ENCODE measurements at regions not wholly inside any gene's neighbourhood (a gene's known extent, or its start where the extent isn't known, plus 50 kb on each side); places are given as distances from the start of the nearest gene placed in this dataset.

DNA sequence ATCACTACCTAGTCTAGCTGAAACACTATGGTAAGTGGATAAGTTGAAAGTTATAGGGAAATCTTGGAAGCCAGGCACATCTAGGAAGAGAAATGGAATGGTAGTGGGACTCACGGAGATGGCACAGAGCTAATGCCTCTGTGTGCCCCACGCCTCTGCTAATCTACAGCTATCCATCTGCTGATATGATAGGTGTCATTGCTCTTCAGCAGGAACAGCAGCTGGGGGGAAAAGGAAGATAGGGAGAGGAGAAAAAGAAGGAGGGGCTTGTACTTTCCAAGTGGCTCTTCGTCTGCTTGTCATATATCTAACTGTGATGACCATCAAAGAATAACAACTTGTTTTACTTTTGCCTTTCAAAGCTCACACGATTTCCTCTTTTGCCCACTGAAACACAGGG lies 1199.1 kb upstream of the SORCS1 start (continued):
- TF ChIP-seq GATA3 (IDR thresholded peaks at IDR 0.05; ENCODE audit: borderline replicate concordance): no peak

- no peaks in the 10 kb centered on the region for H3K4me1 ChIP-seq
- H3K9me3 ChIP-seq: no peaks in the 10 kb centered on the region
- ChIA-PET CTCF (no interaction called here), POLR2A (no interaction called here)
- H3K27ac ChIP-seq: no peak overlapping the region
- DNase-seq (ENCODE audit: low read depth in 1 of 2, low spot score in 1 of 2): no peak
- 30% methylated on average over 1 of the region's 1 CpG for WGBS (ENCODE audit: missing lambda C conversion rate)
- no peak overlapping the region for H3K4me3 ChIP-seq
- no peak overlapping the region for H3K4me2 ChIP-seq
- no peak for ATAC-seq
- TF ChIP-seq TP53 (CRISPR knock-in tag; IDR thresholded peaks at IDR 0.05) (no peak), HES2 (IDR thresholded peaks at IDR 0.05) (no peak), CHD4 (IDR thresholded peaks at IDR 0.05; ENCODE audit: borderline replicate concordance) (no peak), HEYL (CRISPR knock-in tag; IDR thresholded peaks at IDR 0.05) (no peak), RAD21 (conservative IDR thresholded peaks at IDR 0.05 in 1 of 2, IDR thresholded peaks at IDR 0.05 in 1 of 2) (no peak)
- TF ChIP-seq, protein P1, sequence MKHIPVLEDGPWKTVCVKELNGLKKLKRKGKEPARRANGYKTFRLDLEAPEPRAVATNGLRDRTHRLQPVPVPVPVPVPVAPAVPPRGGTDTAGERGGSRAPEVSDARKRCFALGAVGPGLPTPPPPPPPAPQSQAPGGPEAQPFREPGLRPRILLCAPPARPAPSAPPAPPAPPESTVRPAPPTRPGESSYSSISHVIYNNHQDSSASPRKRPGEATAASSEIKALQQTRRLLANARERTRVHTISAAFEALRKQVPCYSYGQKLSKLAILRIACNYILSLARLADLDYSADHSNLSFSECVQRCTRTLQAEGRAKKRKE (CRISPR knock-in tag; IDR thresholded peaks at IDR 0.05; ENCODE audit: low read depth): no peak
- FAIRE-seq: no peak
These were observed 1198.5 kb upstream of the SORCS1 start for GRCh38 chr10:108362961-108363360.

GRCh38 chr10:108362296-108362695 lies 1197.8 kb upstream of the SORCS1 start:
- no peak for TF ChIP-seq FOXS1 (CRISPR knock-in tag; IDR thresholded peaks at IDR 0.05)
- TF ChIP-seq RARB (CRISPR knock-in tag; IDR thresholded peaks at IDR 0.05): no peak
- TF ChIP-seq BHLHE40 (IDR thresholded peaks at IDR 0.05; ENCODE audit: low read depth, low read length): no peak
- TF ChIP-seq FOSL2 (IDR thresholded peaks at IDR 0.05): no peak
- TF ChIP-seq FOSL2 (CRISPR knock-in tag; IDR thresholded peaks at IDR 0.05): no peak
- TF ChIP-seq HES2 (IDR thresholded peaks at IDR 0.05): no peak
- no peak for TF ChIP-seq MAZ (IDR thresholded peaks at IDR 0.05; ENCODE audit: borderline replicate concordance, low read depth, low read length)
- TF ChIP-seq ZSCAN20 (CRISPR knock-in tag; IDR thresholded peaks at IDR 0.05): no peak
- no peak for TF ChIP-seq FOSB (CRISPR knock-in tag; IDR thresholded peaks at IDR 0.05)
- TF ChIP-seq SREBF2 (IDR thresholded peaks at IDR 0.05): no peak
- no peak for TF ChIP-seq HOXA7 (CRISPR knock-in tag; IDR thresholded peaks at IDR 0.05)
- no peak for TF ChIP-seq CTCF (IDR thresholded peaks at IDR 0.05)
- TF ChIP-seq, protein P2, sequence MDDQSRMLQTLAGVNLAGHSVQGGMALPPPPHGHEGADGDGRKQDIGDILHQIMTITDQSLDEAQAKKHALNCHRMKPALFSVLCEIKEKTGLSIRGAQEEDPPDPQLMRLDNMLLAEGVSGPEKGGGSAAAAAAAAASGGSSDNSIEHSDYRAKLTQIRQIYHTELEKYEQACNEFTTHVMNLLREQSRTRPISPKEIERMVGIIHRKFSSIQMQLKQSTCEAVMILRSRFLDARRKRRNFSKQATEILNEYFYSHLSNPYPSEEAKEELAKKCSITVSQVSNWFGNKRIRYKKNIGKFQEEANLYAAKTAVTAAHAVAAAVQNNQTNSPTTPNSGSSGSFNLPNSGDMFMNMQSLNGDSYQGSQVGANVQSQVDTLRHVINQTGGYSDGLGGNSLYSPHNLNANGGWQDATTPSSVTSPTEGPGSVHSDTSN (IDR thresholded peaks at IDR 0.05): no peak
- no peak for TF ChIP-seq GATA3 (IDR thresholded peaks at IDR 0.05; ENCODE audit: borderline replicate concordance)
- TF ChIP-seq, protein P3, sequence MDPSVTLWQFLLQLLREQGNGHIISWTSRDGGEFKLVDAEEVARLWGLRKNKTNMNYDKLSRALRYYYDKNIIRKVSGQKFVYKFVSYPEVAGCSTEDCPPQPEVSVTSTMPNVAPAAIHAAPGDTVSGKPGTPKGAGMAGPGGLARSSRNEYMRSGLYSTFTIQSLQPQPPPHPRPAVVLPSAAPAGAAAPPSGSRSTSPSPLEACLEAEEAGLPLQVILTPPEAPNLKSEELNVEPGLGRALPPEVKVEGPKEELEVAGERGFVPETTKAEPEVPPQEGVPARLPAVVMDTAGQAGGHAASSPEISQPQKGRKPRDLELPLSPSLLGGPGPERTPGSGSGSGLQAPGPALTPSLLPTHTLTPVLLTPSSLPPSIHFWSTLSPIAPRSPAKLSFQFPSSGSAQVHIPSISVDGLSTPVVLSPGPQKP (IDR thresholded peaks at IDR 0.05; ENCODE audit: low read depth, low read length): no peak
- WGBS (ENCODE audit: missing lambda C conversion rate): 16% methylated on average over 2 of the region's 2 CpGs
- Histone ChIP-seq H3K4me3 (no peak overlapping the region), H3K9me3 (no peaks in the 10 kb centered on the region), H3K4me1 (no peaks in the 10 kb centered on the region), H3K27ac (no peak overlapping the region), H3K4me2 (no peak overlapping the region)
- FAIRE-seq: no peak
- no peak for ATAC-seq
- ChIA-PET CTCF (interaction anchor here (1.1 kb wide), 1 partner anchor 23 kb away, joined by 5 read pairs; no protein-coding TSS in a partner anchor), POLR2A (no interaction called here)
- no peak for DNase-seq (ENCODE audit: low read depth in 1 of 2, low spot score in 1 of 2)
